T-helper 1 cell (primary cell): ENCODE measurements at regions not wholly inside any gene's neighbourhood (a gene's known extent, or its start where the extent isn't known, plus 50 kb on each side); places are given as distances from the start of the nearest gene placed in this dataset.

Source experiments
- DNase-seq, 5 donors: peaks; one replicate each; pipeline ENCODE4 v3.0.0-alpha.2; 2012 to 2020

GRCh38 chr7:20945451-20945850 lies 158.8 kb upstream of the SP8 start:
- DNase-seq: no peak

- DNase-seq: no peak
Observed at GRCh38 chr7:20952916-20953315, 166.2 kb upstream of the SP8 start.

- no peak for DNase-seq
Observed at GRCh38 chr7:20954711-20955619, 168.3 kb upstream of the SP8 start.

- no peak for DNase-seq
Observed at GRCh38 chr7:20958572-20958971, 171.9 kb upstream of the SP8 start.

GRCh38 chr7:20959281-20959680 lies 172.6 kb upstream of the SP8 start:
- DNase-seq: no peak

- DNase-seq: no peak
Observed at GRCh38 chr7:20963556-20964280, 177.0 kb upstream of the SP8 start.

GRCh38 chr7:20964281-20964918 lies 177.7 kb upstream of the SP8 start:
- DNase-seq: peak in 1 of 5 donors; percentile 1

GRCh38 chr7:20971219-20971618 lies 184.5 kb upstream of the SP8 start:
- DNase-seq: no peak

GRCh38 chr7:20980232-20980631 lies 193.5 kb upstream of the SP8 start:
- no peak for DNase-seq

GRCh38 chr7:20980668-20981264 lies 194.1 kb upstream of the SP8 start:
- no peak for DNase-seq

- no peak for DNase-seq
Observed at GRCh38 chr7:20988340-20988739, 201.7 kb upstream of the SP8 start.

GRCh38 chr7:20991544-20991943 lies 204.9 kb upstream of the SP8 start:
- no peak for DNase-seq

- DNase-seq: no peak
Observed at GRCh38 chr7:20993693-20994092, 207.0 kb upstream of the SP8 start.

- no peak for DNase-seq
Observed at GRCh38 chr7:20998309-20998708, 211.6 kb upstream of the SP8 start.

- DNase-seq: no peak
Observed at GRCh38 chr7:21011153-21011552, 224.5 kb upstream of the SP8 start.

GRCh38 chr7:21013765-21014539 lies 227.3 kb upstream of the SP8 start:
- no peak for DNase-seq

- DNase-seq: no peak
Observed at GRCh38 chr7:21020667-21021066, 234.0 kb upstream of the SP8 start.

- no peak for DNase-seq
Observed at GRCh38 chr7:21023841-21024484, 237.3 kb upstream of the SP8 start.

GRCh38 chr7:21024485-21024867 lies 237.8 kb upstream of the SP8 start:
- DNase-seq: no peak

- DNase-seq: no peak
Observed at GRCh38 chr7:21028186-21028585, 241.5 kb upstream of the SP8 start.

GRCh38 chr7:21028599-21028998 lies 241.9 kb upstream of the SP8 start:
- no peak for DNase-seq

- DNase-seq: no peak
Observed at GRCh38 chr7:21029006-21029405, 242.3 kb upstream of the SP8 start.
